ENCODE measurements at regions not wholly inside any gene's neighbourhood (a gene's known extent, or its start where the extent isn't known, plus 50 kb on each side); places are given as distances from the start of the nearest gene placed in this dataset.

DNA sequence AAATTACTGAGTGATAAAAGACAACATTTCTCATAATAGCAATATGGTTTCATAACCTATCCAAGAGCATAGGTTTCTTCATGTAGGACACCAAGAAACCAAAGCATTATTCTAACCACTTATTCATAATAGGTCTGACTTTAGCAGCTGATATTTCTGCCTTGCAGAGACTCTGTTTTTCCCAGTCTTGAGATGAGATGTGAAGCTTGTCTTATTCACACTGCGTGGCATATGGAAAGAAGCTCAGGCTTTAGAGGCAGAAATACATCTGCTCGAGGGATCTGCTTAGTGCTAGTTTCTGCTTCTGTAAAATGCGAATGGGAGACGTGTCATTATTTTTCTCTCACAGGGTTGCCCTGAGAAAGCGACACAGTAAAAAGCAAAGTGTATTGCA, 232.0 kb upstream of the SPRY2 start:
- Histone ChIP-seq H3K23ac (ENCODE audit: low read depth, low read length) (no peak overlapping the region), H2AK5ac (ENCODE audit: low read depth, low read length) (no peak overlapping the region), H3K9ac (ENCODE audit: low read depth, low read length) (no peak overlapping the region), H2BK15ac (ENCODE audit: low read depth, low read length) (no peak overlapping the region), H3K79me1 (ENCODE audit: low read depth in 1 of 2, low read length in 2 of 2) (no peaks in the 10 kb centered on the region), H3K4me2 (ENCODE audit: low read depth, low read length) (no peak overlapping the region), H4K5ac (ENCODE audit: low read depth, low read length) (no peak overlapping the region), H4K8ac (ENCODE audit: low read depth in 2 of 2, low read length in 2 of 2) (no peak overlapping the region), H3K4me1 (ENCODE audit: control insufficient read depth, insufficient read depth, low read length) (no peaks in the 10 kb centered on the region), H2BK20ac (ENCODE audit: low read depth, low read length) (no peak overlapping the region), H2AK9ac (replicated peaks; ENCODE audit: low read depth, low read length, poor library complexity) (no peak overlapping the region), H3K27ac (ENCODE audit: insufficient read depth, low read length) (no peak overlapping the region), H2BK120ac (ENCODE audit: low read depth, low read length) (no peak overlapping the region), H3K36me3 (ENCODE audit: control insufficient read depth, insufficient read depth, low read length) (no peaks in the 10 kb centered on the region), H4K20me1 (ENCODE audit: insufficient read depth, low read length) (no peaks in the 10 kb centered on the region), H3K4me3 (ENCODE audit: insufficient read depth, low read depth, low read length) (no peak overlapping the region), H3K18ac (ENCODE audit: low read depth, low read length) (no peak overlapping the region), H3K27me3 (ENCODE audit: control insufficient read depth, insufficient read depth, low read length) (no peaks in the 10 kb centered on the region), H3K56ac (ENCODE audit: extremely low read depth, insufficient read depth, low read length) (no peak overlapping the region), H3K14ac (replicated peaks; ENCODE audit: low read depth, low read length) (no peak overlapping the region), H2BK5ac (ENCODE audit: low read depth, low read length, poor library complexity, severe bottlenecking) (no peak overlapping the region), H2AFZ (replicated peaks; ENCODE audit: low read length, poor library complexity) (no peak overlapping the region), H3K9me3 (ENCODE audit: control insufficient read depth, insufficient read depth, low read length) (no peaks in the 10 kb centered on the region; the same call in 1 of the 2 replicates), H4K91ac (ENCODE audit: insufficient read depth, low read depth, low read length) (no peak overlapping the region), H3K9me1 (ENCODE audit: insufficient read depth, low read length) (no peaks in the 10 kb centered on the region), H3K4ac (ENCODE audit: low read depth, low read length) (no peak overlapping the region)
- in situ Hi-C loops (cut with MboI; ENCODE audit: low sequenced_read_pairs) (no loop called here), dilution Hi-C loops (cut with HindIII; ENCODE audit: low sequenced_read_pairs, unreplicated experiment) (no loop called here), intact Hi-C loops (cut with micrococcal nuclease) (no loop called here)
- TF ChIP-seq MXI1 (IDR thresholded peaks at IDR 0.05; ENCODE audit: borderline replicate concordance, low read depth, low read length) (no peak), RFX5 (IDR thresholded peaks at IDR 0.05; ENCODE audit: low read depth, low read length) (no peak), RCOR1 (IDR thresholded peaks at IDR 0.05; ENCODE audit: insufficient replicate concordance, low read length) (no peak), CHD1 (IDR thresholded peaks at IDR 0.05; ENCODE audit: low read depth, low read length) (no peak), MAFK (IDR thresholded peaks at IDR 0.05; ENCODE audit: low read depth, low read length) (no peak), SMC3 (IDR thresholded peaks at IDR 0.05; ENCODE audit: low read depth, low read length) (no peak), CEBPB (IDR thresholded peaks at IDR 0.05; ENCODE audit: low read depth, low read length) (no peak), FOS (IDR thresholded peaks at IDR 0.05; ENCODE audit: low read depth, low read length) (no peak)
- TF ChIP-seq, protein P1, sequence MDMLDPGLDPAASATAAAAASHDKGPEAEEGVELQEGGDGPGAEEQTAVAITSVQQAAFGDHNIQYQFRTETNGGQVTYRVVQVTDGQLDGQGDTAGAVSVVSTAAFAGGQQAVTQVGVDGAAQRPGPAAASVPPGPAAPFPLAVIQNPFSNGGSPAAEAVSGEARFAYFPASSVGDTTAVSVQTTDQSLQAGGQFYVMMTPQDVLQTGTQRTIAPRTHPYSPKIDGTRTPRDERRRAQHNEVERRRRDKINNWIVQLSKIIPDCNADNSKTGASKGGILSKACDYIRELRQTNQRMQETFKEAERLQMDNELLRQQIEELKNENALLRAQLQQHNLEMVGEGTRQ (IDR thresholded peaks at IDR 0.05; ENCODE audit: low read depth, low read length) = no peak
- TF ChIP-seq, protein P2, sequence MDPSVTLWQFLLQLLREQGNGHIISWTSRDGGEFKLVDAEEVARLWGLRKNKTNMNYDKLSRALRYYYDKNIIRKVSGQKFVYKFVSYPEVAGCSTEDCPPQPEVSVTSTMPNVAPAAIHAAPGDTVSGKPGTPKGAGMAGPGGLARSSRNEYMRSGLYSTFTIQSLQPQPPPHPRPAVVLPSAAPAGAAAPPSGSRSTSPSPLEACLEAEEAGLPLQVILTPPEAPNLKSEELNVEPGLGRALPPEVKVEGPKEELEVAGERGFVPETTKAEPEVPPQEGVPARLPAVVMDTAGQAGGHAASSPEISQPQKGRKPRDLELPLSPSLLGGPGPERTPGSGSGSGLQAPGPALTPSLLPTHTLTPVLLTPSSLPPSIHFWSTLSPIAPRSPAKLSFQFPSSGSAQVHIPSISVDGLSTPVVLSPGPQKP (IDR thresholded peaks at IDR 0.05; ENCODE audit: borderline replicate concordance, low read depth, low read length) = no peak
- ChIA-PET CTCF (no interaction called here), POLR2A (ENCODE audit: unreplicated experiment) (no interaction called here)
- no TSS peak for BruUV-seq (replicated peaks)
- no peak for DNase-seq
- no CpG with 5 or more reads among the region's 5 CpGs for WGBS, 2 experiments (ENCODE audit: extremely low coverage in 2 of 2, insufficient read length in 1 of 2)
- ATAC-seq (ENCODE audit: low read depth) = no peak

Measured in IMR-90 (cell line).